ENCODE measurements at regions not wholly inside any gene's neighbourhood (a gene's known extent, or its start where the extent isn't known, plus 50 kb on each side); places are given as distances from the start of the nearest gene placed in this dataset.
"Not testable (repeated sequence)": the region's sequence is repeated elsewhere in the genome, so short reads cannot be mapped to it uniquely, and the experiment has no call there.

- TF ChIP-seq SPI1, TAF1 (IDR thresholded peaks at IDR 0.05; ENCODE audit: low read depth, low read length): not testable (repeated sequence)
These were observed 360.4 kb downstream of the TMEM121 start for GRCh38 chr14:105886791-105887191.
